Neural cell (in vitro differentiated cells): ENCODE measurements at regions not wholly inside any gene's neighbourhood (a gene's known extent, or its start where the extent isn't known, plus 50 kb on each side); places are given as distances from the start of the nearest gene placed in this dataset.

Source experiments
- H2AFZ ChIP-seq: fragments of 200-600, 300-800 bp; sonication (generic), shearing (Covaris generic); 2 replicates; pipeline ENCODE4 v1.6.0; 2014; ENCODE audit warnings: low read depth, mild to moderate bottlenecking, antibody characterized with exemption, low read length, moderate library complexity
- H3F3A ChIP-seq: fragments of 200-600 bp; shearing (Covaris generic); 2 replicates; pipeline ENCODE4 v1.6.1; 2016; ENCODE audit warnings: mild to moderate bottlenecking, moderate library complexity, mixed read lengths, antibody characterized with exemption, low read length; ENCODE audit not compliant: insufficient read depth, poor library complexity, severe bottlenecking
- H3K27ac ChIP-seq: fragments of 200-600, 300-800 bp; sonication (generic), shearing (Covaris generic); 2 replicates; pipeline ENCODE4 v1.5.1; 2014; ENCODE audit warnings: mild to moderate bottlenecking, low read length, moderate library complexity
- H3K27me3 ChIP-seq: fragments of 300-800, 200-600 bp; sonication (generic), shearing (Covaris generic); 2 replicates; pipeline ENCODE4 v1.6.0; 2014; ENCODE audit warnings: mild to moderate bottlenecking, low read depth, low read length, moderate library complexity; ENCODE audit not compliant: insufficient read depth
- H3K36me3 ChIP-seq: fragments of 300-800, 200-600 bp; sonication (generic), shearing (Covaris generic); 2 replicates; pipeline ENCODE4 v1.5.1; 2014; ENCODE audit warnings: mild to moderate bottlenecking, antibody characterized with exemption, low read length, moderate library complexity; ENCODE audit not compliant: insufficient read depth
- H3K4me2 ChIP-seq: fragments of 300-800, 200-600 bp; sonication (generic), shearing (Covaris generic); 2 replicates; pipeline ENCODE4 v1.6.0; 2014; ENCODE audit warnings: mild to moderate bottlenecking, low read length
- H3K4me3 ChIP-seq: fragments of 300-800, 200-600 bp; sonication (generic), shearing (Covaris generic); 2 replicates; pipeline ENCODE4 v1.5.1; 2014; ENCODE audit warnings: mild to moderate bottlenecking, low read length, moderate library complexity
- H3K79me2 ChIP-seq: fragments of 200-600 bp; shearing (Covaris generic); replicated peaks from 2 replicates; pipeline ENCODE4 v1.6.0; 2014; ENCODE audit warnings: mild to moderate bottlenecking, low read length, moderate library complexity; ENCODE audit not compliant: insufficient read depth
- H3K9ac ChIP-seq: fragments of 300-800, 200-600 bp; sonication (generic), shearing (Covaris generic); 2 replicates; pipeline ENCODE4 v1.6.1; 2016; ENCODE audit warnings: mild to moderate bottlenecking, low read length, mixed read lengths
- H3K9me2 ChIP-seq: fragments of 200-600 bp; shearing (Covaris generic); 2 replicates; pipeline ENCODE4 v1.6.1; 2016; ENCODE audit warnings: mild to moderate bottlenecking, low read length, mixed read lengths; ENCODE audit not compliant: insufficient read depth
- H3K9me3 ChIP-seq: fragments of 200-600, 300-800 bp; sonication (generic), shearing (Covaris generic); 2 replicates; pipeline ENCODE4 v1.6.1; 2016; ENCODE audit warnings: mild to moderate bottlenecking, mixed run types, low read length, moderate library complexity, mixed read lengths
- H4K20me1 ChIP-seq: fragments of 200-600 bp; shearing (Covaris generic); 2 replicates; pipeline ENCODE4 v1.6.1; 2016; ENCODE audit warnings: mild to moderate bottlenecking, mixed run types; ENCODE audit not compliant: insufficient read depth
- EP300 ChIP-seq: fragments of 450-650 bp; conservative IDR thresholded peaks from 2 replicates; pipeline ENCODE4 v1.6.1; 2014; ENCODE audit warnings: antibody characterized with exemption, mild to moderate bottlenecking, moderate library complexity; ENCODE audit not compliant: poor library complexity, severe bottlenecking
- EZH2 ChIP-seq: fragments of 200-600, 300-800 bp; shearing (Covaris generic), sonication (generic); IDR thresholded peaks from 2 replicates; pipeline ENCODE4 v1.6.1; 2014; ENCODE audit warnings: antibody characterized with exemption, low read length, borderline replicate concordance, mild to moderate bottlenecking; ENCODE audit not compliant: insufficient read depth, poor library complexity, severe bottlenecking
- MXI1 ChIP-seq: fragments of 450-650 bp; conservative IDR thresholded peaks from 2 replicates; pipeline ENCODE4 v1.6.1; 2014; ENCODE audit warnings: antibody characterized with exemption, mild to moderate bottlenecking; ENCODE audit not compliant: poor library complexity, severe bottlenecking
- POLR2AphosphoS5 ChIP-seq: IDR thresholded peaks from 2 replicates; pipeline ENCODE4 v1.6.1; 2012
- RAD21 ChIP-seq: fragments of 450-650 bp; conservative IDR thresholded peaks from 2 replicates; pipeline ENCODE4 v1.6.1; 2014; ENCODE audit warnings: antibody characterized with exemption, mild to moderate bottlenecking, moderate library complexity
- SMC3 ChIP-seq: fragments of 450-650 bp; conservative IDR thresholded peaks from 2 replicates; pipeline ENCODE4 v1.6.1; 2014; ENCODE audit warnings: antibody characterized with exemption, mild to moderate bottlenecking, moderate library complexity; ENCODE audit not compliant: poor library complexity
- TAF1 ChIP-seq: IDR thresholded peaks from 2 replicates; pipeline ENCODE4 v1.6.1; 2012; ENCODE audit warnings: low read depth
- TF ChIP-seq, protein P1 (sequence below): fragments of 450-650 bp; IDR thresholded peaks from 2 replicates; pipeline ENCODE4 v1.5.1; 2014; ENCODE audit warnings: antibody characterized with exemption, mild to moderate bottlenecking, moderate library complexity; ENCODE audit not compliant: poor library complexity, severe bottlenecking
- TF ChIP-seq, protein P2 (sequence below): IDR thresholded peaks from 2 replicates; pipeline ENCODE4 v1.6.1; 2012; ENCODE audit warnings: borderline replicate concordance

DNA sequence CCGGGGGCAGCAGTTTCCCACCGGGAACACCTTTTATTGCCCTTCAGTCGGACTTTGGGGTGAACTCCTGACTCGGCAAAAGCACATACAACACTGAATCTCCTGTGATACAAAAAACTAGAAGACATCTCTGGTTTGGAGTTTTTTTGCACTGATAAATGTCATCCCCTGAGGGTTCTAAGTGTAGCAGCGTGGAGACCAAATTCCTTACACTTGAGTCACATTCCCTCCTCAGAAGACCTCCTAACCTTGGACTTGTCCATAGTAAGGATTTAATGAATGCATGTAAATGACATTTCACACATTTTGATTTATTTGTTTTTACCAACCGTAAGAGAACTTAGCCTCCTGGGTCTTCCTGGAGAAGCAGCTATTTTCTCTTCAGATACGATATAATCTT lies 54.0 kb upstream of the GPR45 start:
- no peaks in the 10 kb centered on the region for H3K9me2 ChIP-seq
- no peak overlapping the region for H2AFZ ChIP-seq

DNA sequence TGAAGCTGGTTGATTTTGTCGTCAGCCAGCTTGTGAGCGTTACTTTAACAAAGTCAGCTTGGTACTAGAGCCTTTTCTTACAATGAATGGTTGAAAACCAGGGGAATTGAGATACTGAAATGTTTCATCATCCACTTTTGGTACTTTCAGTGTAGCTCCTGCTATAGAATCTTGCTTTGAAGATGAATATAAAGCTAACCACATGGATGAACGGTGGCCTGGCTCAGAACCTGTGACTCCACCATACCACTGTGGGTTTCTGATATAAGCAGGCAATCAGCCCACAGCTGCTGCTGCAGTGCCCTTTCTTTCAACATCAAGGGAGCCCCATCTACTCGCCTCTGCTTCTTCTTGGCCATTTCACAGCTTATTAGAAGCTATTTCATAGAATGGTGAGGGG lies 53.2 kb upstream of the GPR45 start:
- Histone ChIP-seq H3K27me3 (no peaks in the 10 kb centered on the region), H3K36me3 (no peaks in the 10 kb centered on the region), H3K9ac (no peak overlapping the region), H3K4me2 (no peak overlapping the region), H3K27ac (no peak overlapping the region), H2AFZ (no peak overlapping the region), H4K20me1 (no peaks in the 10 kb centered on the region), H3K4me3 (no peak overlapping the region), H3K9me3 (no peaks in the 10 kb centered on the region), H3F3A (no peaks in the 10 kb centered on the region), H3K9me2 (no peaks in the 10 kb centered on the region), H3K79me2 (no peaks in the 10 kb centered on the region)
- TF ChIP-seq, protein P1, sequence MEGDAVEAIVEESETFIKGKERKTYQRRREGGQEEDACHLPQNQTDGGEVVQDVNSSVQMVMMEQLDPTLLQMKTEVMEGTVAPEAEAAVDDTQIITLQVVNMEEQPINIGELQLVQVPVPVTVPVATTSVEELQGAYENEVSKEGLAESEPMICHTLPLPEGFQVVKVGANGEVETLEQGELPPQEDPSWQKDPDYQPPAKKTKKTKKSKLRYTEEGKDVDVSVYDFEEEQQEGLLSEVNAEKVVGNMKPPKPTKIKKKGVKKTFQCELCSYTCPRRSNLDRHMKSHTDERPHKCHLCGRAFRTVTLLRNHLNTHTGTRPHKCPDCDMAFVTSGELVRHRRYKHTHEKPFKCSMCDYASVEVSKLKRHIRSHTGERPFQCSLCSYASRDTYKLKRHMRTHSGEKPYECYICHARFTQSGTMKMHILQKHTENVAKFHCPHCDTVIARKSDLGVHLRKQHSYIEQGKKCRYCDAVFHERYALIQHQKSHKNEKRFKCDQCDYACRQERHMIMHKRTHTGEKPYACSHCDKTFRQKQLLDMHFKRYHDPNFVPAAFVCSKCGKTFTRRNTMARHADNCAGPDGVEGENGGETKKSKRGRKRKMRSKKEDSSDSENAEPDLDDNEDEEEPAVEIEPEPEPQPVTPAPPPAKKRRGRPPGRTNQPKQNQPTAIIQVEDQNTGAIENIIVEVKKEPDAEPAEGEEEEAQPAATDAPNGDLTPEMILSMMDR = no peak
- TF ChIP-seq POLR2AphosphoS5 = no peak
- no peak for TF ChIP-seq EP300
- TF ChIP-seq MXI1 = no peak
- TF ChIP-seq SMC3 = no peak
- TF ChIP-seq, protein P2, sequence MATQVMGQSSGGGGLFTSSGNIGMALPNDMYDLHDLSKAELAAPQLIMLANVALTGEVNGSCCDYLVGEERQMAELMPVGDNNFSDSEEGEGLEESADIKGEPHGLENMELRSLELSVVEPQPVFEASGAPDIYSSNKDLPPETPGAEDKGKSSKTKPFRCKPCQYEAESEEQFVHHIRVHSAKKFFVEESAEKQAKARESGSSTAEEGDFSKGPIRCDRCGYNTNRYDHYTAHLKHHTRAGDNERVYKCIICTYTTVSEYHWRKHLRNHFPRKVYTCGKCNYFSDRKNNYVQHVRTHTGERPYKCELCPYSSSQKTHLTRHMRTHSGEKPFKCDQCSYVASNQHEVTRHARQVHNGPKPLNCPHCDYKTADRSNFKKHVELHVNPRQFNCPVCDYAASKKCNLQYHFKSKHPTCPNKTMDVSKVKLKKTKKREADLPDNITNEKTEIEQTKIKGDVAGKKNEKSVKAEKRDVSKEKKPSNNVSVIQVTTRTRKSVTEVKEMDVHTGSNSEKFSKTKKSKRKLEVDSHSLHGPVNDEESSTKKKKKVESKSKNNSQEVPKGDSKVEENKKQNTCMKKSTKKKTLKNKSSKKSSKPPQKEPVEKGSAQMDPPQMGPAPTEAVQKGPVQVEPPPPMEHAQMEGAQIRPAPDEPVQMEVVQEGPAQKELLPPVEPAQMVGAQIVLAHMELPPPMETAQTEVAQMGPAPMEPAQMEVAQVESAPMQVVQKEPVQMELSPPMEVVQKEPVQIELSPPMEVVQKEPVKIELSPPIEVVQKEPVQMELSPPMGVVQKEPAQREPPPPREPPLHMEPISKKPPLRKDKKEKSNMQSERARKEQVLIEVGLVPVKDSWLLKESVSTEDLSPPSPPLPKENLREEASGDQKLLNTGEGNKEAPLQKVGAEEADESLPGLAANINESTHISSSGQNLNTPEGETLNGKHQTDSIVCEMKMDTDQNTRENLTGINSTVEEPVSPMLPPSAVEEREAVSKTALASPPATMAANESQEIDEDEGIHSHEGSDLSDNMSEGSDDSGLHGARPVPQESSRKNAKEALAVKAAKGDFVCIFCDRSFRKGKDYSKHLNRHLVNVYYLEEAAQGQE = no peak
- no peak for TF ChIP-seq EZH2
- no peak for TF ChIP-seq TAF1

More for the DNA sequence above, 54.0 kb upstream of the GPR45 start:
- H3K27ac ChIP-seq = no peak overlapping the region
- no peaks in the 10 kb centered on the region for H3K79me2 ChIP-seq
- H3K4me2 ChIP-seq = no peak overlapping the region
- no peaks in the 10 kb centered on the region for H3K27me3 ChIP-seq
- no peak overlapping the region for H3K4me3 ChIP-seq
- H3K9me3 ChIP-seq = no peaks in the 10 kb centered on the region
- H3K36me3 ChIP-seq = no peaks in the 10 kb centered on the region
- TF ChIP-seq EP300 = no peak
- TF ChIP-seq EZH2 = no peak
- TF ChIP-seq, protein P1 = no peak
- TF ChIP-seq, protein P2 = no peak
- TF ChIP-seq SMC3 = no peak
- no peak for TF ChIP-seq TAF1
- TF ChIP-seq POLR2AphosphoS5 = no peak
- no peak for TF ChIP-seq RAD21
- no peak for TF ChIP-seq MXI1
- H3F3A ChIP-seq = no peaks in the 10 kb centered on the region
- no peaks in the 10 kb centered on the region for H4K20me1 ChIP-seq
- H3K9ac ChIP-seq = no peak overlapping the region
